ENCODE measurements at regions not wholly inside any gene's neighbourhood (a gene's known extent, or its start where the extent isn't known, plus 50 kb on each side); places are given as distances from the start of the nearest gene placed in this dataset.

DNA sequence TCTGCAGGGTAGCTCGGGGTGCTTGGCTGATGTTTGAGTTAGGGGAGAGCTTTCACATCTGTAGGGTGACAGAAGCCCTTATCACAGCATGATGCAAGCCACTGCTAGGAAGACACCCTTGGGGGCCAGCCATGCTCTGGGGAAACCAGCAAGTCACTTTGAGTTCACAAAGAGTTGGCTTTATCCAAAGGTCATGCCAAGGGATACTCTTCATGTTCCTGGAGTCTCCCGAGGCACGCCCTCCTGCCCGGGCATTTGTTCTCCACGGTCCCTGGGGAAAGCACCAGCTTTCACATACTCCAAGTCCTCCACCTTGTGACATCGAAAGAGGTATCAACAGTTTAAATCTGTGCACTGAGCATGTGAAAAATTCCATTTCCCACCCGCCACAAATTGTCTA is 227.7 kb downstream of the VAPA start:
- peaks cover 27% of the 10 kb centered on the region for H3K4me1 ChIP-seq
- H3K27me3 ChIP-seq, result no peaks in the 10 kb centered on the region
- ATAC-seq (peak; percentile 20), DNase-seq (no peak)
- no peak overlapping the region for H3K4me3 ChIP-seq
- no peak overlapping the region for H3K27ac ChIP-seq
- H3K9me3 ChIP-seq, result no peaks in the 10 kb centered on the region
- intact Hi-C loops (cut with DNase I), result no loop called here
- TF ChIP-seq, protein P1, sequence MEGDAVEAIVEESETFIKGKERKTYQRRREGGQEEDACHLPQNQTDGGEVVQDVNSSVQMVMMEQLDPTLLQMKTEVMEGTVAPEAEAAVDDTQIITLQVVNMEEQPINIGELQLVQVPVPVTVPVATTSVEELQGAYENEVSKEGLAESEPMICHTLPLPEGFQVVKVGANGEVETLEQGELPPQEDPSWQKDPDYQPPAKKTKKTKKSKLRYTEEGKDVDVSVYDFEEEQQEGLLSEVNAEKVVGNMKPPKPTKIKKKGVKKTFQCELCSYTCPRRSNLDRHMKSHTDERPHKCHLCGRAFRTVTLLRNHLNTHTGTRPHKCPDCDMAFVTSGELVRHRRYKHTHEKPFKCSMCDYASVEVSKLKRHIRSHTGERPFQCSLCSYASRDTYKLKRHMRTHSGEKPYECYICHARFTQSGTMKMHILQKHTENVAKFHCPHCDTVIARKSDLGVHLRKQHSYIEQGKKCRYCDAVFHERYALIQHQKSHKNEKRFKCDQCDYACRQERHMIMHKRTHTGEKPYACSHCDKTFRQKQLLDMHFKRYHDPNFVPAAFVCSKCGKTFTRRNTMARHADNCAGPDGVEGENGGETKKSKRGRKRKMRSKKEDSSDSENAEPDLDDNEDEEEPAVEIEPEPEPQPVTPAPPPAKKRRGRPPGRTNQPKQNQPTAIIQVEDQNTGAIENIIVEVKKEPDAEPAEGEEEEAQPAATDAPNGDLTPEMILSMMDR (IDR thresholded peaks at IDR 0.05), result no peak
- no peaks in the 10 kb centered on the region for H3K36me3 ChIP-seq

DNA sequence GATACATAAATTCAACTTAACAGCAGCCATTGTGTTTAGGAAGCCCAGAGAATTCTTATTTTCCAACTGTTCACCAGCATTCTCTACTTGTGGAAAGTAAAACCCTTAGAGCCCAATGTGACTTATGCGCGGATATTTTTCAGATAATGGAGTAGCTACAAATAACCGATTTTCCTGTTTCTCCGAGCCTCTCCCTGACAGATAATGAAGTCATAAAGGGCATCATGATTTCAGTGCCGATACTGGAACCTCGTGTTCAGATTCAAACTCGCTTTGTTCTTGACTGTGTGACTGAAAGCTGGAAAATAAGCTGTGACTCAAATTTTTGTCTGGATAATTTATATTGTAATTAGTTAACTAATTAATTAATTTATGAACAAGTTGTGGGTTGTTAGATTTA is 228.2 kb downstream of the VAPA start:
- no peak for DNase-seq
- Histone ChIP-seq H3K27ac (no peak overlapping the region), H3K9me3 (no peaks in the 10 kb centered on the region), H3K4me3 (no peak overlapping the region), H3K36me3 (no peaks in the 10 kb centered on the region), H3K27me3 (no peaks in the 10 kb centered on the region), H3K4me1 (peaks cover 27% of the 10 kb centered on the region)
- intact Hi-C loops (cut with DNase I), result no loop called here
- TF ChIP-seq, protein P1 (IDR thresholded peaks at IDR 0.05), result no peak
- no peak for ATAC-seq

DNA sequence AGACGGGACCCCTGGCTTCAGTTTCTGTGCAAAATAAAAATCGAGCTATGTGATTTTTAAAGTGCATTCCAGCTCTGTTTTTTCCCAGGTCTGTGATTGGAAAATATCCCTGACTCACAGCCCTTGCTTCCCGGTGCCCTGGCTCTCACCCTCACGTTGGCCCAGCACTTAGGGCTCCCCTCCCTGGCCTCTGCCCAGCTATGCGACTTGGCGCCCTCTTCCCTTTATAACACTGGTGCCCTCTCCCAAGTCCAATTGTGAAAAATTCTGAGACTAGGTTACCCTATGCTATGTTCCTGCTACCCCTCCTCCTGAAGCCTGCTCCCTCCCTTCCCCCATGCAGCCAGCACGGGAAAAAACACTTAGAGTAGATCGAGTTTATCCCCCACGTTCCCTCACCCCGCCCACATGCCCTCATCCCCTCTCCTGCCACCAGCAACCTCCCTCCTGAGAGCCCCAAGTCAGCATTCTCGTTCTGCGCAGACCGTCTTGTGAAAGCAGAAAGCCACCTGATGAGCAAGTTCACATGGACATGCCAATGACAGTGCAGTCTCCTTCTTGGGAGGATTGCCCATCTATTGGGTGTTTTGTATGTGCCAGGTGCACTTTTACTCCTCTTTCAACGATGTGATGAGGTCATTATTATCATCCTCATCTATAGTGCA is 228.8 kb downstream of the VAPA start:
- no peak for DNase-seq

DNA sequence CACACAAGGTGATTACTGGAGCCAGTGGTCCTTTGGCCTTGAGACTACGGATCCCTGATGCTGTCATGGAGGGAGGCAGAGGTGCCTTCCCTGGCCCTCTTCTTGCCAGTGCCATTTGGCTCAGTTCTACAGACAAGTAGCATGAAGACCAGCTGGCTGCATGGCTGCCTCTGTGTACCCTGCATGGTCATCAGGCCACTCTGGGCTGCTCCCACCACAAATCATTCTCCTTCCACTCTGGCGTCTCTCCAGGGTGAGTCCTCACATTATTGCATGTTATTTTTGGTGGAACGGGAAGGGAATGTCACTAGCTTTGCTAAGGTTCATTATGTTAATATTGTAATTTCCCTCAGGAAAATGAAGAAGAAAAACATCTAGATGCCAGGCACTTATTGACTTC is 229.8 kb downstream of the VAPA start:
- DNase-seq (no peak), ATAC-seq (no peak)
- no peak overlapping the region for H3K4me3 ChIP-seq
- peaks cover 27% of the 10 kb centered on the region for H3K4me1 ChIP-seq
- no peaks in the 10 kb centered on the region for H3K9me3 ChIP-seq
- H3K27me3 ChIP-seq, result no peaks in the 10 kb centered on the region
- no peaks in the 10 kb centered on the region for H3K36me3 ChIP-seq
- intact Hi-C loops (cut with DNase I), result no loop called here
- TF ChIP-seq, protein P1 (IDR thresholded peaks at IDR 0.05), result no peak
- H3K27ac ChIP-seq, result no peak overlapping the region

More for the DNA sequence above, 228.8 kb downstream of the VAPA start:
- intact Hi-C loops (cut with DNase I), result no loop called here
- ATAC-seq, result no peak
- H3K27me3 ChIP-seq, result no peaks in the 10 kb centered on the region
- H3K9me3 ChIP-seq, result no peaks in the 10 kb centered on the region
- peaks cover 27% of the 10 kb centered on the region for H3K4me1 ChIP-seq
- no peak overlapping the region for H3K27ac ChIP-seq
- TF ChIP-seq, protein P1 (IDR thresholded peaks at IDR 0.05), result no peak
- no peaks in the 10 kb centered on the region for H3K36me3 ChIP-seq
- no peak overlapping the region for H3K4me3 ChIP-seq

DNA sequence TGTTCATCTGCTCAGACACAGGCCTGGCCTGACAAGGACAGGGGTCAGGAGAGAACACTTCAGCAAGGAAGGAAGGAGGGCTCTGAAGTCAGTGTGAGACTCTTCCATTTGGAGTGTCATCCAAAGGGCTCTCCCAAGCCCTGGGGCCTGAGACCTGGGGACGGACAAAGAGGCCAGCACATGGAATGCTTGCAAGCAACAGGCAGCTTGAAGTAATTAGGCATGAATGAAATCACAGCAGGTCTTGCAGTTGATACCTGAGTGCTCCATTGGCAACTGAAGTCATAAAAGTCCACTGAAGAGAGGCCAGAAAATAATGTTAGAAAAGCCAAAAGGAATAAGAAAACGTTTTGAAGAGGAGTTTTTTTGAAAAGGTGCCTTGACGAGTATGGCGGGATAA is 231.7 kb downstream of the VAPA start:
- H3K4me3 ChIP-seq, result no peak overlapping the region
- no peaks in the 10 kb centered on the region for H3K27me3 ChIP-seq
- no peak for DNase-seq
- H3K4me1 ChIP-seq, result peaks cover 18% of the 10 kb centered on the region
- H3K9me3 ChIP-seq, result no peaks in the 10 kb centered on the region
- no peaks in the 10 kb centered on the region for H3K36me3 ChIP-seq
- no peak for ATAC-seq
- TF ChIP-seq, protein P1 (IDR thresholded peaks at IDR 0.05), result no peak
- no peak overlapping the region for H3K27ac ChIP-seq
- intact Hi-C loops (cut with DNase I), result no loop called here

DNA sequence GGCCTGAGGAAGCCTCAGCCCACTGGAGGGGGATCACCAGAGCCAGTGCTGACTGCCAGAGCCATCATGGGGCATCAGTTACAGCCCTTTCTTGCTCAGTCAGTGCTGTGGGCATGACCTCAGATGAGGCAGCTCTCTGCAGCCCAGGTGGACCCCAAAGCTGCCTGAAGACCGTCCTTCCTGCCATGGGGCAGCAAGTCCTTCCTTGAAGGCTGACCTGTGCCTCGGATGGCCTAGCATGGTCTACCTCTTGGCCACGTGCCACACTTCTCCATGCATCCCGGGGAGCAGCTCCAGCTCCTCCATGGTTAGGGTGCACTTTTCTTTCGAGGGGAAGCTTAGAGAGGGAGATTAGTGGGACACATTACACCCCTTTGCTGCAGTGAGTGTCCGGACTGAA is 233.4 kb downstream of the VAPA start:
- DNase-seq (no peak), ATAC-seq (no peak)
- Histone ChIP-seq H3K27me3 (no peaks in the 10 kb centered on the region), H3K4me3 (no peak overlapping the region), H3K9me3 (no peaks in the 10 kb centered on the region), H3K27ac (no peak overlapping the region), H3K4me1 (peaks cover 3% of the 10 kb centered on the region), H3K36me3 (no peaks in the 10 kb centered on the region)
- intact Hi-C loops (cut with DNase I), result no loop called here
- TF ChIP-seq, protein P1 (IDR thresholded peaks at IDR 0.05), result no peak
